Kidney (tissue), 13 donors: ENCODE measurements at regions not wholly inside any gene's neighbourhood (a gene's known extent, or its start where the extent isn't known, plus 50 kb on each side); places are given as distances from the start of the nearest gene placed in this dataset.

Experiments
- DNase-seq, 5 donors: peaks; one replicate each; pipeline ENCODE4 v3.0.0-alpha.2; 2013 to 2020
- FAIRE-seq: peaks from 2 replicates; lab custom pipeline; 2012; peaks lifted over from hg19 to GRCh38; lab: Jason Lieb, UNC
- H3K27ac ChIP-seq, 2 donors: one replicate each; pipeline ENCODE4 v1.7.0; 2013; ENCODE audit warnings: low read depth in 2 of 2, low read length in 2 of 2, inconsistent platforms in 1 of 2
- H3K27me3 ChIP-seq: one replicate; pipeline ENCODE4 v1.7.1; 2013; ENCODE audit warnings: low read length, inconsistent platforms; ENCODE audit not compliant: control insufficient read depth, insufficient read depth
- H3K36me3 ChIP-seq, 3 donors: one replicate each; pipeline versions ENCODE4 v1.7.0 to v1.7.1; 2013; ENCODE audit warnings: low read length in 3 of 3, control low read depth in 1 of 3, inconsistent platforms in 1 of 3; ENCODE audit not compliant: insufficient read depth in 3 of 3, control insufficient read depth in 2 of 3
- H3K4me1 ChIP-seq, 3 donors: one replicate each; pipeline versions ENCODE4 v1.7.0 to v1.7.1; 2013; ENCODE audit warnings: low read length in 3 of 3, inconsistent platforms in 1 of 3, low read depth in 1 of 3; ENCODE audit not compliant: control insufficient read depth in 2 of 3, insufficient read depth in 2 of 3
- H3K4me3 ChIP-seq, 3 donors: one replicate each; pipeline versions ENCODE4 v1.7.0 to v1.8.1; 2013; ENCODE audit warnings: low read length in 3 of 3, control low read depth in 1 of 3, inconsistent platforms in 1 of 3
- H3K9ac ChIP-seq, 3 donors: one replicate each; pipeline versions ENCODE4 v1.7.0 to v1.7.1; 2013; ENCODE audit warnings: low read length in 3 of 3, control low read depth in 1 of 3, inconsistent platforms in 1 of 3
- H3K9me3 ChIP-seq, 3 donors: one replicate each; pipeline versions ENCODE4 v1.7.0 to v1.7.1; 2013; ENCODE audit warnings: low read length in 3 of 3, control low read depth in 1 of 3, inconsistent platforms in 1 of 3; ENCODE audit not compliant: control insufficient read depth in 2 of 3, insufficient read depth in 1 of 3
- intact Hi-C: fragments of 100-400 bp; cut with DNase I; formaldehyde crosslinking; loops from one replicate; pipeline ENCODE4 v1.11.1; 2022
- TF ChIP-seq, protein P1 (sequence below): IDR thresholded peaks from 3 replicates; pipeline ENCODE4 v1.5.1; 2012; ENCODE audit warnings: mild to moderate bottlenecking, moderate library complexity, borderline replicate concordance; ENCODE audit not compliant: insufficient read depth; ENCODE audit errors: extremely low read depth
- donor health status: control.
- donor health status: control.
- donor health status: control.
- donor health status: control.
- donor health status: control.
- donor health status: DM: yes; HTN: yes; CAD: no.
- donor health status: Normal renal cell carcinoma (clear cell type).

DNA sequence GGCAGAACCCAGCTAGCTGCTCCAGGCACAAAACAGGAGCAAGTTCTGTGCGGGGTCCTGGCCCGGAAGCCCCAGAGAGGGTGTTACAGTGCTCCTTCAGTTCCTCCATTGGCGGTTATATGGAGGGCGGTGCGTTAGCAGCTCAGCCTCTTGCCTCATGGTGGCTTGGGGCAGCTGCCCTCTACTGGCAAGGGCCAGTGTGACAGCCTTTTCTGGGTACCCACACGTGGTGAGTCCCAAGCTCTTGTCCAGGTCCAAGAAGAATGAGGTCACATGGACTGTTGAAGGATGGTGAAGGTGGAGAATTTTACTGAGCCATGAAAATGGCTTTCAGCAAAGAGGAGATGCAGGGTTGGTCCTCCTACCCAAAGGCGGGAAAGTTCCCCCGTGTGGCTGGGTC, 100.5 kb downstream of the WT1 start:
- no peaks in the 10 kb centered on the region for H3K27me3 ChIP-seq

More for the DNA sequence above, 100.5 kb downstream of the WT1 start:
- H3K4me3 ChIP-seq, result no peak overlapping the region
- no peak overlapping the region for H3K27ac ChIP-seq
- H3K4me1 ChIP-seq, result no peaks in the 10 kb centered on the region
- TF ChIP-seq, protein P1, sequence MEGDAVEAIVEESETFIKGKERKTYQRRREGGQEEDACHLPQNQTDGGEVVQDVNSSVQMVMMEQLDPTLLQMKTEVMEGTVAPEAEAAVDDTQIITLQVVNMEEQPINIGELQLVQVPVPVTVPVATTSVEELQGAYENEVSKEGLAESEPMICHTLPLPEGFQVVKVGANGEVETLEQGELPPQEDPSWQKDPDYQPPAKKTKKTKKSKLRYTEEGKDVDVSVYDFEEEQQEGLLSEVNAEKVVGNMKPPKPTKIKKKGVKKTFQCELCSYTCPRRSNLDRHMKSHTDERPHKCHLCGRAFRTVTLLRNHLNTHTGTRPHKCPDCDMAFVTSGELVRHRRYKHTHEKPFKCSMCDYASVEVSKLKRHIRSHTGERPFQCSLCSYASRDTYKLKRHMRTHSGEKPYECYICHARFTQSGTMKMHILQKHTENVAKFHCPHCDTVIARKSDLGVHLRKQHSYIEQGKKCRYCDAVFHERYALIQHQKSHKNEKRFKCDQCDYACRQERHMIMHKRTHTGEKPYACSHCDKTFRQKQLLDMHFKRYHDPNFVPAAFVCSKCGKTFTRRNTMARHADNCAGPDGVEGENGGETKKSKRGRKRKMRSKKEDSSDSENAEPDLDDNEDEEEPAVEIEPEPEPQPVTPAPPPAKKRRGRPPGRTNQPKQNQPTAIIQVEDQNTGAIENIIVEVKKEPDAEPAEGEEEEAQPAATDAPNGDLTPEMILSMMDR, result no peak
- FAIRE-seq (no peak), DNase-seq (peak in 1 of 5 donors; percentile 52)
- no peak overlapping the region for H3K9ac ChIP-seq
- H3K36me3 ChIP-seq, result no peaks in the 10 kb centered on the region
- no peaks in the 10 kb centered on the region for H3K9me3 ChIP-seq
- intact Hi-C loops, result no loop called here
